Liver (tissue), 8 donors: ENCODE measurements at regions not wholly inside any gene's neighbourhood (a gene's known extent, or its start where the extent isn't known, plus 50 kb on each side); places are given as distances from the start of the nearest gene placed in this dataset.

ENCODE experiments used
- DNase-seq: peaks from one replicate; pipeline ENCODE4 v3.0.0-alpha.2; 2017; ENCODE audit warnings: low spot score
- H3K27ac ChIP-seq, 2 donors: one replicate each; pipeline ENCODE4 v1.7.0; 2013; ENCODE audit warnings: inconsistent platforms in 2 of 2, low read length in 2 of 2, control low read depth in 1 of 2, low read depth in 1 of 2, mild to moderate bottlenecking in 1 of 2
- H3K27me3 ChIP-seq, 4 donors: one replicate each; pipeline versions ENCODE4 v1.6.1 to v1.7.0; 2013; ENCODE audit warnings: low read length in 3 of 4, inconsistent platforms in 1 of 4, mild to moderate bottlenecking in 1 of 4, moderate library complexity in 1 of 4; ENCODE audit not compliant: control insufficient read depth in 4 of 4, insufficient read depth in 4 of 4
- H3K36me3 ChIP-seq, 4 donors: one replicate each; pipeline versions ENCODE4 v1.6.1 to v1.7.0; 2013; ENCODE audit warnings: low read length in 3 of 4, mild to moderate bottlenecking in 3 of 4, low read depth in 1 of 4, moderate library complexity in 1 of 4; ENCODE audit not compliant: control insufficient read depth in 4 of 4, insufficient read depth in 3 of 4
- H3K4me1 ChIP-seq, 4 donors: one replicate each; pipeline versions ENCODE4 v1.6.1 to v1.7.0; 2013; ENCODE audit warnings: low read length in 3 of 4, mild to moderate bottlenecking in 3 of 4, moderate library complexity in 1 of 4; ENCODE audit not compliant: control insufficient read depth in 4 of 4, insufficient read depth in 4 of 4
- H3K4me3 ChIP-seq, 3 donors: one replicate each; pipeline versions ENCODE4 v1.6.1 to v1.7.0; 2013; ENCODE audit warnings: low read length in 3 of 3, control low read depth in 1 of 3, low read depth in 1 of 3, mild to moderate bottlenecking in 1 of 3
- H3K9ac ChIP-seq, 2 donors: one replicate each; pipeline ENCODE4 v1.7.0; 2013; ENCODE audit warnings: low read length in 2 of 2, mild to moderate bottlenecking in 2 of 2, moderate library complexity in 2 of 2, control low read depth in 1 of 2, low read depth in 1 of 2
- H3K9me3 ChIP-seq, 4 donors: one replicate each; pipeline versions ENCODE4 v1.6.1 to v1.7.0; 2013; ENCODE audit warnings: low read length in 3 of 4; ENCODE audit not compliant: control insufficient read depth in 4 of 4
- ATF3 ChIP-seq: IDR thresholded peaks from 2 replicates; pipeline ENCODE4 v1.6.1; 2016; ENCODE audit warnings: antibody characterized with exemption
- CTCF ChIP-seq: fragments of 150-350 bp; IDR thresholded peaks from 2 replicates; pipeline ENCODE4 v1.5.1; 2017; ENCODE audit warnings: improper control_type of control experiment, low read depth, low read length; ENCODE audit not compliant: missing input control
- EGR1 ChIP-seq, 2 donors: IDR thresholded peaks; 2 replicates each; pipeline ENCODE4 v1.6.1; 2016 to 2018; ENCODE audit warnings: antibody characterized with exemption in 2 of 2, low read depth in 2 of 2
- FOXA1 ChIP-seq: IDR thresholded peaks from 2 replicates; pipeline ENCODE4 v1.6.1; 2016; ENCODE audit warnings: antibody characterized with exemption
- FOXA2 ChIP-seq: IDR thresholded peaks from 2 replicates; pipeline ENCODE4 v1.6.1; 2016; ENCODE audit warnings: antibody characterized with exemption
- GABPA ChIP-seq, 2 donors: IDR thresholded peaks in 1 of 2; conservative IDR thresholded peaks in 1 of 2; 2 replicates each; pipeline ENCODE4 v1.6.1; 2016; ENCODE audit warnings: antibody characterized with exemption in 2 of 2, mild to moderate bottlenecking in 1 of 2, moderate library complexity in 1 of 2
- HNF4A ChIP-seq, 2 donors: conservative IDR thresholded peaks; 2 replicates each; pipeline ENCODE4 v1.6.1; 2016; ENCODE audit warnings: antibody characterized with exemption in 2 of 2, mild to moderate bottlenecking in 2 of 2
- HNF4G ChIP-seq: IDR thresholded peaks from 2 replicates; pipeline ENCODE4 v1.6.1; 2016; ENCODE audit warnings: antibody characterized with exemption
- JUND ChIP-seq, 2 donors: IDR thresholded peaks; 2 replicates each; pipeline ENCODE4 v1.6.1; 2016; ENCODE audit warnings: antibody characterized with exemption in 2 of 2
- MAX ChIP-seq: IDR thresholded peaks from 2 replicates; pipeline ENCODE4 v1.6.1; 2016; ENCODE audit warnings: antibody characterized with exemption
- NR2F2 ChIP-seq: IDR thresholded peaks from 2 replicates; pipeline ENCODE4 v1.6.1; 2016; ENCODE audit warnings: antibody characterized with exemption
- RAD21 ChIP-seq, 2 donors: IDR thresholded peaks; 2 replicates each; pipeline ENCODE4 v1.6.1; 2016; ENCODE audit warnings: antibody characterized with exemption in 2 of 2, mild to moderate bottlenecking in 2 of 2
- REST ChIP-seq: IDR thresholded peaks from 2 replicates; pipeline ENCODE4 v1.6.1; 2016; ENCODE audit warnings: antibody characterized with exemption, mild to moderate bottlenecking
- RXRA ChIP-seq, 2 donors: IDR thresholded peaks; 2 replicates each; pipeline ENCODE4 v1.6.1; 2017 to 2018; ENCODE audit warnings: antibody characterized with exemption in 2 of 2, mild to moderate bottlenecking in 1 of 2
- SP1 ChIP-seq: IDR thresholded peaks from 2 replicates; pipeline ENCODE4 v1.6.1; 2018; ENCODE audit warnings: antibody characterized with exemption, mild to moderate bottlenecking
- TAF1 ChIP-seq: conservative IDR thresholded peaks from 2 replicates; pipeline ENCODE4 v1.6.1; 2016; ENCODE audit warnings: antibody characterized with exemption, mild to moderate bottlenecking
- YY1 ChIP-seq: IDR thresholded peaks from 2 replicates; pipeline ENCODE4 v1.6.1; 2016; ENCODE audit warnings: antibody characterized with exemption, mild to moderate bottlenecking
- ZBTB33 ChIP-seq: IDR thresholded peaks from 2 replicates; pipeline ENCODE4 v1.6.1; 2016; ENCODE audit warnings: antibody characterized with exemption
- WGBS: extraction: QIAGEN DNeasy Blood & Tissue Kit; methylation state at CpG from one replicate; pipeline ENCODE4 v1.1.7; 2013; 5-methylcytosine and 5-hydroxymethylcytosine counted together
- donor health status: healthy.
- donor health status: healthy.
- donor health status: healthy.
- donor health status: healthy.
- donor health status: healthy.

GRCh38 chr6:55993418-55993817 is 118.0 kb upstream of the BMP5 start:
- Histone ChIP-seq H3K36me3 (no peaks in the 10 kb centered on the region), H3K27ac (no peak overlapping the region), H3K4me1 (no peaks in the 10 kb centered on the region), H3K27me3 (no peaks in the 10 kb centered on the region), H3K4me3 (no peak overlapping the region), H3K9me3 (peaks cover 2 to 4% (median 3%) of the 10 kb centered on the region in 4 donors), H3K9ac (no peak overlapping the region)
- 72% methylated on average over 2 of the region's 2 CpGs for WGBS
- TF ChIP-seq RAD21 (IDR thresholded peaks at IDR 0.05) = no peak
- no peak for TF ChIP-seq HNF4G
- TF ChIP-seq FOXA1 = no peak
- TF ChIP-seq ZBTB33 = no peak
- no peak for DNase-seq

- H3K27ac ChIP-seq = no peak overlapping the region
- H3K27me3 ChIP-seq = no peaks in the 10 kb centered on the region
- no peak for DNase-seq
- no peaks in the 10 kb centered on the region for H3K4me1 ChIP-seq
- no peak overlapping the region for H3K9ac ChIP-seq
- no peak overlapping the region for H3K4me3 ChIP-seq
- H3K9me3 ChIP-seq = peaks cover 2 to 4% (median 3%) of the 10 kb centered on the region in 4 donors
- no peak for TF ChIP-seq TAF1
- no peak for TF ChIP-seq FOXA2
- no peak for TF ChIP-seq EGR1 (IDR thresholded peaks at IDR 0.05; ENCODE audit: low read depth in 2 of 2)
- no peak for TF ChIP-seq CTCF
- TF ChIP-seq FOXA1 = no peak
- no peak for TF ChIP-seq HNF4A (conservative IDR thresholded peaks at IDR 0.05)
- no peak for TF ChIP-seq RAD21 (IDR thresholded peaks at IDR 0.05)
- TF ChIP-seq ATF3 = no peak
- no peak for TF ChIP-seq SP1
- no peak for TF ChIP-seq REST
- no peak for TF ChIP-seq MAX
- TF ChIP-seq HNF4G = no peak
- no peak for TF ChIP-seq ZBTB33
- TF ChIP-seq YY1 = no peak
- TF ChIP-seq GABPA (IDR thresholded peaks at IDR 0.05 in 1 of 2, conservative IDR thresholded peaks at IDR 0.05 in 1 of 2) = no peak
- TF ChIP-seq RXRA (IDR thresholded peaks at IDR 0.05) = no peak
- no peak for TF ChIP-seq JUND (IDR thresholded peaks at IDR 0.05)
- no peak for TF ChIP-seq NR2F2
- no peaks in the 10 kb centered on the region for H3K36me3 ChIP-seq
These were observed 117.2 kb upstream of the BMP5 start for GRCh38 chr6:55992546-55992945.
